HepG2 (cell line): ENCODE measurements at regions not wholly inside any gene's neighbourhood (a gene's known extent, or its start where the extent isn't known, plus 50 kb on each side); places are given as distances from the start of the nearest gene placed in this dataset.

Experiments used
- ATAC-seq: fragments of 200-7000 bp; cut with Tn5 transposase; 3 replicates; pipeline ENCODE4 v1.9.1; 2020; ENCODE audit warnings: mild to moderate bottlenecking, moderate library complexity
- BruUV-seq: library from RNA; stranded (reverse); fragments of 400-500 nt; replicated peaks from 2 replicates; lab custom pipeline; 2021; lab: Mats Ljungman, UMichigan
- CTCF ChIA-PET: fragments of 300-600 bp; formaldehyde crosslinking; extraction: SDS; loops from one replicate; lab custom pipeline; 2021; ENCODE audit warnings: low total read pairs, inconsistent platforms, low intra/inter-chr PET ratio; lab: Yijun Ruan, JAX
- POLR2A ChIA-PET: fragments of 350-600 bp; sonication (Branson Sonifier 250); formaldehyde crosslinking; loops from one replicate; lab custom pipeline; 2020; ENCODE audit warnings: antibody characterized with exemption, inconsistent platforms; lab: Yijun Ruan, JAX
- DNase-seq: peaks from one replicate; pipeline ENCODE4 v3.0.0-alpha.2; 2015; ENCODE audit warnings: low spot score
- FAIRE-seq: peaks from 3 replicates; lab custom pipeline; 2011; peaks lifted over from hg19 to GRCh38; lab: Jason Lieb, UNC
- H2AFZ ChIP-seq: one replicate; pipeline ENCODE4 v1.6.1; 2011; ENCODE audit warnings: low read length, inconsistent platforms
- H3K27ac ChIP-seq: fragments of 300-600 bp; 3 replicates; pipeline ENCODE4 v1.8.0; 2011; ENCODE audit warnings: mixed run types, mild to moderate bottlenecking, mixed read lengths, low read length, inconsistent platforms; ENCODE audit not compliant: insufficient read depth; ENCODE audit errors: extremely low read length
- H3K27me3 ChIP-seq, 2 experiments: fragments of 200-600 bp in 1 of 2; 2 replicates in 1 of 2; 3 replicates in 1 of 2; pipeline versions ENCODE4 v1.6.0 to v1.8.0; 2011; ENCODE audit warnings: low read length in 2 of 2, mild to moderate bottlenecking in 2 of 2, moderate library complexity in 2 of 2, inconsistent platforms in 1 of 2; ENCODE audit not compliant: insufficient read depth in 2 of 2, control insufficient read depth in 1 of 2
- H3K36me3 ChIP-seq, 2 experiments: fragments of 200-600 bp in 1 of 2; replicated peaks in 1 of 2; 2 replicates in 1 of 2; 3 replicates in 1 of 2; pipeline versions ENCODE4 v1.5.1 to v1.8.0; 2011; ENCODE audit warnings: low read length in 2 of 2, inconsistent platforms in 1 of 2; ENCODE audit not compliant: insufficient read depth in 2 of 2, control insufficient read depth in 1 of 2
- H3K4me1 ChIP-seq: 2 replicates; pipeline ENCODE4 v1.5.1; 2012; ENCODE audit warnings: low read length, inconsistent platforms; ENCODE audit not compliant: insufficient read depth
- H3K4me2 ChIP-seq: 2 replicates; pipeline ENCODE4 v1.6.0; 2011; ENCODE audit warnings: low read depth, low read length, inconsistent platforms
- H3K4me3 ChIP-seq, 3 experiments: fragments of 200-600 bp in 1 of 3; sonication (generic), shearing (Covaris generic) in 1 of 3; replicated peaks in 1 of 3; 2 replicates each; pipeline ENCODE4 v1.5.1; 2011 to 2016; ENCODE audit warnings: low read length in 3 of 3, inconsistent platforms in 2 of 3, low read depth in 2 of 3, mild to moderate bottlenecking in 2 of 3, control low read depth in 1 of 3, mixed read lengths in 1 of 3; ENCODE audit not compliant: insufficient read depth in 1 of 3
- H3K79me2 ChIP-seq: one replicate; pipeline ENCODE4 v1.6.1; 2011; ENCODE audit warnings: low read length, inconsistent platforms; ENCODE audit not compliant: insufficient read depth
- H3K9ac ChIP-seq: 2 replicates; pipeline ENCODE4 v1.6.0; 2011; ENCODE audit warnings: mild to moderate bottlenecking, low read depth, low read length, inconsistent platforms; ENCODE audit not compliant: insufficient read depth
- H3K9me3 ChIP-seq: 2 replicates; pipeline ENCODE4 v1.5.1; 2012; ENCODE audit warnings: mild to moderate bottlenecking, low read length
- H4K20me1 ChIP-seq: 2 replicates; pipeline ENCODE4 v1.6.0; 2011; ENCODE audit warnings: inconsistent platforms, mild to moderate bottlenecking, low read length, moderate library complexity; ENCODE audit not compliant: insufficient read depth
- CEBPG ChIP-seq: IDR thresholded peaks from 2 replicates; pipeline ENCODE4 v1.6.1; 2016
- CREB3 ChIP-seq: sonication (generic); formaldehyde crosslinking; IDR thresholded peaks from 2 replicates; pipeline ENCODE4 v1.5.0; 2020; ENCODE audit warnings: missing genetic modification reagents
- DNMT1 ChIP-seq: sonication (generic); formaldehyde crosslinking; IDR thresholded peaks from 2 replicates; pipeline ENCODE4 v1.5.1; 2020; ENCODE audit warnings: mild to moderate bottlenecking, missing genetic modification reagents
- FOXJ3 ChIP-seq: sonication (generic); formaldehyde crosslinking; IDR thresholded peaks from 2 replicates; pipeline ENCODE4 v1.4.0; 2020; ENCODE audit warnings: missing genetic modification reagents, mild to moderate bottlenecking, borderline replicate concordance
- HDAC6 ChIP-seq: fragments of 200-600 bp; sonication (generic); IDR thresholded peaks from 2 replicates; pipeline ENCODE4 v1.7.0; 2017; ENCODE audit warnings: mild to moderate bottlenecking, antibody characterized with exemption, low read length, low read depth
- HNRNPLL ChIP-seq: fragments of 200-400 bp; formaldehyde crosslinking; IDR thresholded peaks from 2 replicates; pipeline ENCODE4 v1.6.1; 2017; ENCODE audit warnings: mild to moderate bottlenecking, low read depth, low read length; ENCODE audit not compliant: poor library complexity, severe bottlenecking
- IRF2 ChIP-seq: IDR thresholded peaks from 2 replicates; pipeline ENCODE4 v1.6.1; 2018; ENCODE audit warnings: missing genetic modification reagents, missing compliant biosample characterization
- KLF13 ChIP-seq: sonication (generic); formaldehyde crosslinking; IDR thresholded peaks from 2 replicates; pipeline ENCODE4 v1.4.0; 2020; ENCODE audit warnings: mild to moderate bottlenecking, missing genetic modification reagents
- KMT2B ChIP-seq: IDR thresholded peaks from 2 replicates; pipeline ENCODE4 v1.6.1; 2016; ENCODE audit warnings: missing genetic modification reagents, missing compliant biosample characterization
- MIXL1 ChIP-seq: IDR thresholded peaks from 2 replicates; pipeline ENCODE4 v1.6.1; 2016
- MTF1 ChIP-seq: sonication (generic); formaldehyde crosslinking; IDR thresholded peaks from 2 replicates; pipeline ENCODE4 v1.5.0; 2020; ENCODE audit warnings: missing genetic modification reagents
- NFE2L1 ChIP-seq: sonication (generic); formaldehyde crosslinking; IDR thresholded peaks from 2 replicates; pipeline ENCODE4 v1.4.0; 2020; ENCODE audit warnings: missing genetic modification reagents, mild to moderate bottlenecking, borderline replicate concordance
- PCBP2 ChIP-seq: fragments of 200-400 bp; formaldehyde crosslinking; optimal IDR thresholded peaks from 2 replicates; pipeline ENCODE3; 2018; ENCODE audit warnings: low read length, low read depth; ENCODE audit not compliant: poor library complexity, severe bottlenecking
- RXRB ChIP-seq: IDR thresholded peaks from 2 replicates; pipeline ENCODE4 v1.6.1; 2016; ENCODE audit warnings: borderline replicate concordance, missing genetic modification reagents, missing compliant biosample characterization
- TOPORS ChIP-seq: sonication (generic); formaldehyde crosslinking; IDR thresholded peaks from 2 replicates; pipeline ENCODE4 v1.8.0; 2023; ENCODE audit warnings: mild to moderate bottlenecking, missing genetic modification reagents
- U2AF1 ChIP-seq: fragments of 200-400 bp; formaldehyde crosslinking; optimal IDR thresholded peaks from 2 replicates; pipeline ENCODE3; 2017; ENCODE audit warnings: mild to moderate bottlenecking, low read depth, low read length
- ZNF431 ChIP-seq: sonication (generic); formaldehyde crosslinking; IDR thresholded peaks from 2 replicates; pipeline ENCODE4 v1.9.0; 2022; ENCODE audit warnings: missing genetic modification reagents, low read depth, mild to moderate bottlenecking, borderline replicate concordance
- ZNF660 ChIP-seq: sonication (generic); formaldehyde crosslinking; IDR thresholded peaks from 2 replicates; pipeline ENCODE4 v1.5.1; 2020; ENCODE audit warnings: mild to moderate bottlenecking, low read depth, missing genetic modification reagents, borderline replicate concordance
- WGBS: methylation state at CpG from one replicate; pipeline ENCODE4 v1.1.6; 2017; ENCODE audit warnings: low lambda C conversion rate; 5-methylcytosine and 5-hydroxymethylcytosine counted together
- in situ Hi-C: cut with HindIII; loops from 2 replicates; pipeline ENCODE4 v1.10.0; 2017; ENCODE audit warnings: low pct_unique_long_range_greater_than_20kb; ENCODE audit not compliant: extremely low pct_ligation_motif_present
- intact Hi-C: fragments of 100-400 bp; cut with micrococcal nuclease; formaldehyde crosslinking; loops from one replicate; pipeline ENCODE4 v1.10.0; 2022; ENCODE audit not compliant: unreplicated experiment
- TF ChIP-seq, protein P1 (sequence below): sonication (generic); formaldehyde crosslinking; IDR thresholded peaks from 2 replicates; pipeline ENCODE4 v1.4.0; 2020; ENCODE audit warnings: low read depth, mild to moderate bottlenecking, missing genetic modification reagents
- TF ChIP-seq, protein P2 (sequence below): sonication (generic); formaldehyde crosslinking; IDR thresholded peaks from 2 replicates; pipeline ENCODE4 v1.5.0; 2020; ENCODE audit warnings: mild to moderate bottlenecking, low read depth, missing genetic modification reagents, borderline replicate concordance

- no peak overlapping the region for H2AFZ ChIP-seq
- FAIRE-seq, result no peak
- no peak overlapping the region for H3K9ac ChIP-seq
- no peaks in the 10 kb centered on the region for H3K27me3 ChIP-seq
- H3K4me1 ChIP-seq, result no peaks in the 10 kb centered on the region
- ChIA-PET CTCF (no interaction called here), POLR2A (no interaction called here)
- peaks cover 86% of the 10 kb centered on the region for H3K9me3 ChIP-seq
- H3K36me3 ChIP-seq, result no peaks in the 10 kb centered on the region
- in situ Hi-C loops (no loop called here), intact Hi-C loops (no loop called here)
- no peak for ATAC-seq
- H3K4me2 ChIP-seq, result no peak overlapping the region
- H3K4me3 ChIP-seq, result no peak overlapping the region
- WGBS, result 27% methylated on average over 2 of the region's 5 CpGs
- no peaks in the 10 kb centered on the region for H3K79me2 ChIP-seq
- no peaks in the 10 kb centered on the region for H4K20me1 ChIP-seq
- TF ChIP-seq, protein P1, sequence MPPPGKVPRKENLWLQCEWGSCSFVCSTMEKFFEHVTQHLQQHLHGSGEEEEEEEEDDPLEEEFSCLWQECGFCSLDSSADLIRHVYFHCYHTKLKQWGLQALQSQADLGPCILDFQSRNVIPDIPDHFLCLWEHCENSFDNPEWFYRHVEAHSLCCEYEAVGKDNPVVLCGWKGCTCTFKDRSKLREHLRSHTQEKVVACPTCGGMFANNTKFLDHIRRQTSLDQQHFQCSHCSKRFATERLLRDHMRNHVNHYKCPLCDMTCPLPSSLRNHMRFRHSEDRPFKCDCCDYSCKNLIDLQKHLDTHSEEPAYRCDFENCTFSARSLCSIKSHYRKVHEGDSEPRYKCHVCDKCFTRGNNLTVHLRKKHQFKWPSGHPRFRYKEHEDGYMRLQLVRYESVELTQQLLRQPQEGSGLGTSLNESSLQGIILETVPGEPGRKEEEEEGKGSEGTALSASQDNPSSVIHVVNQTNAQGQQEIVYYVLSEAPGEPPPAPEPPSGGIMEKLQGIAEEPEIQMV (CRISPR knock-in tag), result no peak
- no peak for TF ChIP-seq ZNF660
- no peak for TF ChIP-seq MIXL1 (CRISPR knock-in tag)
- TF ChIP-seq PCBP2, result no peak
- TF ChIP-seq CEBPG (CRISPR knock-in tag), result no peak
- no peak for TF ChIP-seq MTF1 (CRISPR knock-in tag)
- TF ChIP-seq KMT2B (CRISPR knock-in tag), result no peak
- no peak for TF ChIP-seq IRF2 (CRISPR knock-in tag)
- DNase-seq, result no peak
- no peak overlapping the region for H3K27ac ChIP-seq
- BruUV-seq, result no TSS peak
These were observed 730.0 kb upstream of the ADAMTS16 start for GRCh38 chr5:4410151-4410550.

GRCh38 chr5:4411664-4412063, 728.5 kb upstream of the ADAMTS16 start:
- CTCF ChIA-PET, result no interaction called here
- no peaks in the 10 kb centered on the region for H3K79me2 ChIP-seq
- no peaks in the 10 kb centered on the region for H3K27me3 ChIP-seq
- no peak overlapping the region for H3K4me3 ChIP-seq
- in situ Hi-C loops, result no loop called here
- no peak overlapping the region for H3K27ac ChIP-seq
- no peak for ATAC-seq
- H3K9ac ChIP-seq, result no peak overlapping the region
- DNase-seq, result no peak
- BruUV-seq, result no TSS peak
- WGBS, result 3% methylated on average over 8 of the region's 8 CpGs
- no peaks in the 10 kb centered on the region for H3K36me3 ChIP-seq
- H2AFZ ChIP-seq, result no peak overlapping the region
- peaks cover 85% of the 10 kb centered on the region for H3K9me3 ChIP-seq
- no peaks in the 10 kb centered on the region for H3K4me1 ChIP-seq
- H3K4me2 ChIP-seq, result no peak overlapping the region
- no peaks in the 10 kb centered on the region for H4K20me1 ChIP-seq
- FAIRE-seq, result no peak
- intact Hi-C loops, result no loop called here
- POLR2A ChIA-PET, result no interaction called here
- TF ChIP-seq HNRNPLL, result no peak
- no peak for TF ChIP-seq ZNF431 (CRISPR knock-in tag)
- no peak for TF ChIP-seq KLF13 (CRISPR knock-in tag)
- no peak for TF ChIP-seq FOXJ3 (CRISPR knock-in tag)
- TF ChIP-seq HDAC6, result no peak
- TF ChIP-seq, protein P2, sequence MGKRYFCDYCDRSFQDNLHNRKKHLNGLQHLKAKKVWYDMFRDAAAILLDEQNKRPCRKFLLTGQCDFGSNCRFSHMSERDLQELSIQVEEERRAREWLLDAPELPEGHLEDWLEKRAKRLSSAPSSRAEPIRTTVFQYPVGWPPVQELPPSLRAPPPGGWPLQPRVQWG (CRISPR knock-in tag), result no peak
- TF ChIP-seq U2AF1, result no peak
- no peak for TF ChIP-seq NFE2L1 (CRISPR knock-in tag)
- no peak for TF ChIP-seq CREB3 (CRISPR knock-in tag)
- no peak for TF ChIP-seq RXRB (CRISPR knock-in tag)
- TF ChIP-seq DNMT1 (CRISPR knock-in tag), result no peak
- no peak for TF ChIP-seq TOPORS (CRISPR knock-in tag)
